Trophoblast cell (in vitro differentiated cells and primary cell): ENCODE measurements at regions not wholly inside any gene's neighbourhood (a gene's known extent, or its start where the extent isn't known, plus 50 kb on each side); places are given as distances from the start of the nearest gene placed in this dataset.

ENCODE experiments used
- DNase-seq, 2 donors: peaks; one replicate each; pipeline ENCODE4 v3.0.0-alpha.2; 2016
- H2AFZ ChIP-seq: 2 replicates; pipeline ENCODE4 v1.6.1; 2013; ENCODE audit warnings: low read length, moderate library complexity, mild to moderate bottlenecking; ENCODE audit not compliant: insufficient read depth, poor library complexity
- H2AK5ac ChIP-seq: 2 replicates; pipeline ENCODE4 v1.6.1; 2013; ENCODE audit warnings: mild to moderate bottlenecking, low read length
- H2BK120ac ChIP-seq: 2 replicates; pipeline ENCODE4 v1.6.1; 2013; ENCODE audit warnings: low read length, mild to moderate bottlenecking, moderate library complexity; ENCODE audit not compliant: insufficient read depth, poor library complexity
- H2BK12ac ChIP-seq: 2 replicates; pipeline ENCODE4 v1.6.1; 2013; ENCODE audit warnings: mild to moderate bottlenecking, low read length, moderate library complexity
- H2BK5ac ChIP-seq: 2 replicates; pipeline ENCODE4 v1.6.1; 2013; ENCODE audit warnings: low read length, low read depth, moderate library complexity, mild to moderate bottlenecking; ENCODE audit not compliant: poor library complexity
- H3K14ac ChIP-seq: 2 replicates; pipeline ENCODE4 v1.6.1; 2013; ENCODE audit warnings: mild to moderate bottlenecking, low read length
- H3K18ac ChIP-seq: 2 replicates; pipeline ENCODE4 v1.6.1; 2013; ENCODE audit warnings: mild to moderate bottlenecking, low read length
- H3K23ac ChIP-seq: 2 replicates; pipeline ENCODE4 v1.6.1; 2013; ENCODE audit warnings: low read length
- H3K27ac ChIP-seq: 2 replicates; pipeline ENCODE4 v1.5.1; 2013; ENCODE audit warnings: low read depth, mild to moderate bottlenecking, inconsistent platforms, low read length, moderate library complexity
- H3K27me3 ChIP-seq: 2 replicates; pipeline ENCODE4 v1.6.1; 2013; ENCODE audit warnings: inconsistent platforms, mild to moderate bottlenecking, low read length, moderate library complexity; ENCODE audit not compliant: insufficient read depth
- H3K36me3 ChIP-seq, 2 experiments: 1 replicate in 1 of 2; 2 replicates in 1 of 2; pipeline ENCODE4 v1.6.1; 2013; ENCODE audit warnings: low read length in 2 of 2, mild to moderate bottlenecking in 2 of 2, moderate library complexity in 1 of 2; ENCODE audit not compliant: insufficient read depth in 2 of 2, control insufficient read depth in 1 of 2
- H3K4ac ChIP-seq: 2 replicates; pipeline ENCODE4 v1.6.1; 2013; ENCODE audit warnings: low read depth, mild to moderate bottlenecking, low read length, moderate library complexity
- H3K4me1 ChIP-seq, 2 experiments: 1 replicate in 1 of 2; 2 replicates in 1 of 2; pipeline ENCODE4 v1.6.1; 2013; ENCODE audit warnings: low read length in 2 of 2, mild to moderate bottlenecking in 2 of 2, moderate library complexity in 1 of 2; ENCODE audit not compliant: insufficient read depth in 2 of 2, control insufficient read depth in 1 of 2
- H3K4me2 ChIP-seq: 2 replicates; pipeline ENCODE4 v1.6.1; 2013; ENCODE audit warnings: inconsistent platforms, mild to moderate bottlenecking, low read length, moderate library complexity
- H3K4me3 ChIP-seq: 2 replicates; pipeline ENCODE4 v1.5.1; 2013; ENCODE audit warnings: mild to moderate bottlenecking, low read depth, low read length, inconsistent platforms
- H3K79me1 ChIP-seq: one replicate; pipeline ENCODE4 v1.6.1; 2013; ENCODE audit warnings: low read length
- H3K79me2 ChIP-seq: 2 replicates; pipeline ENCODE4 v1.6.1; 2013; ENCODE audit warnings: low read length, mild to moderate bottlenecking; ENCODE audit not compliant: control insufficient read depth, insufficient read depth, poor library complexity
- H3K9ac ChIP-seq: 2 replicates; pipeline ENCODE4 v1.6.1; 2013; ENCODE audit warnings: mild to moderate bottlenecking, low read length
- H3K9me3 ChIP-seq: 2 replicates; pipeline ENCODE4 v1.6.1; 2013; ENCODE audit warnings: low read depth, mild to moderate bottlenecking, control low read depth, inconsistent platforms, low read length; ENCODE audit not compliant: insufficient read depth
- H4K12ac ChIP-seq: 2 replicates; pipeline ENCODE4 v1.6.1; 2013; ENCODE audit warnings: low read depth, mild to moderate bottlenecking, low read length, moderate library complexity
- H4K8ac ChIP-seq: 2 replicates; pipeline ENCODE4 v1.6.1; 2013; ENCODE audit warnings: low read depth, mild to moderate bottlenecking, low read length, moderate library complexity
- H4K91ac ChIP-seq: one replicate; pipeline ENCODE4 v1.6.1; 2013; ENCODE audit warnings: low read depth, mild to moderate bottlenecking, low read length, moderate library complexity
- WGBS: extraction: QIAGEN DNeasy Blood & Tissue Kit; methylation state at CpG from one replicate; pipeline ENCODE4 v1.1.7; 2013; ENCODE audit warnings: missing lambda C conversion rate; ENCODE audit not compliant: insufficient read length, insufficient coverage; ENCODE audit errors: extremely low coverage; 5-methylcytosine and 5-hydroxymethylcytosine counted together

DNA sequence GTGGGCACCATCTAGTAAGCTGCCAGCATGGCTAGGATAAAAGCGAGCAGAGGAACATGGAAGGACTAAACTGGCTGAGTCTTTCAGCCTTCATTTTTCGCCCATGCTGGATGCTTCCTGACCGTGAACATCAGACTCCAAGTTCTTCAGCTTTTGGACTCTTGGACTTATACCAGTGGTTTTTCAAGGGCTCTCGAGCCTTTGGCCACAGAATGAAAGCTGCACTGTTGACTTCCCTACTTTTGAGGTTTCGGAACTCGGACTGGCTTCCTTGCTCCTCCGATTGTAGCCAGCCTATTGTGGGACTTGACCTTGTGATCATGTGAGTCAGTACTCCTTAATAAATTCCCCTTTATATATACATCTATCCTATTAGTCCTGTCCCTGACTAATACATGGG is 785.1 kb upstream of the SLITRK6 start:
- Histone ChIP-seq H3K36me3 (no peaks in the 10 kb centered on the region), H3K27ac (no peak overlapping the region), H2BK5ac (no peak overlapping the region), H3K4me1 (no peaks in the 10 kb centered on the region), H3K79me2 (no peaks in the 10 kb centered on the region), H3K9ac (no peak overlapping the region), H2BK120ac (no peak overlapping the region), H4K8ac (no peak overlapping the region), H3K79me1 (no peaks in the 10 kb centered on the region), H3K14ac (no peak overlapping the region), H2AK5ac (no peak overlapping the region), H3K27me3 (no peaks in the 10 kb centered on the region), H2AFZ (no peak overlapping the region), H4K91ac (no peak overlapping the region), H3K9me3 (peaks cover 4% of the 10 kb centered on the region), H2BK12ac (no peak overlapping the region), H3K4ac (no peak overlapping the region), H3K4me2 (no peak overlapping the region), H4K12ac (no peak overlapping the region), H3K23ac (no peak overlapping the region), H3K4me3 (no peak overlapping the region), H3K18ac (no peak overlapping the region)
- no CpG with 5 or more reads among the region's 7 CpGs for WGBS
- DNase-seq: no peak

DNA sequence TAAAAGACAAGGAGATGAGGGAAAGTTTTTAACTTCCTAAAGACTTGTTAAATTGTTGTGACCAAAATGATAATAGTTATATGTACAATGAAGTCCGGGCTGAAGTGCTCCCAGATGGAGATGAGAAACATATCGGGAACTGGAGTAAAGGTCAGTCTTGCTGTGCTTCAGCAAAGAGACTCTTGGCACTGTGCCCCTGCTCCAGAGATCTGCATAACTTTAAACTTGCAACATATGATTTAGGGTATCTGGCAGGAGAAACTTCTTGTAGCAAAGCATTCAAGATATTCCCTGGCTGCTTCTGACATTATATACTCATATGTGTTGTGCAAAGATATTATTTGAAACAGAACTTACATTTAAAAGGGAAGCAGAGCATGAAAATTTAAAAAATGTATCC is 786.6 kb upstream of the SLITRK6 start:
- H3K27me3 ChIP-seq: no peaks in the 10 kb centered on the region
- peaks cover 4% of the 10 kb centered on the region for H3K9me3 ChIP-seq
- no peak overlapping the region for H3K4ac ChIP-seq
- no peaks in the 10 kb centered on the region for H3K79me1 ChIP-seq
- H2BK120ac ChIP-seq: no peak overlapping the region
- H3K18ac ChIP-seq: no peak overlapping the region
- WGBS: no CpG with 5 or more reads among the region's 2 CpGs
- no peak overlapping the region for H3K4me3 ChIP-seq
- no peak overlapping the region for H2BK12ac ChIP-seq
- no peak overlapping the region for H2BK5ac ChIP-seq
- no peak overlapping the region for H4K91ac ChIP-seq
- H4K8ac ChIP-seq: no peak overlapping the region
- H3K4me2 ChIP-seq: no peak overlapping the region
- H2AFZ ChIP-seq: no peak overlapping the region
- H3K79me2 ChIP-seq: no peaks in the 10 kb centered on the region
- no peak overlapping the region for H4K12ac ChIP-seq
- no peak overlapping the region for H2AK5ac ChIP-seq
- no peak overlapping the region for H3K14ac ChIP-seq
- no peak for DNase-seq
- no peak overlapping the region for H3K27ac ChIP-seq
- no peak overlapping the region for H3K9ac ChIP-seq
- no peaks in the 10 kb centered on the region for H3K4me1 ChIP-seq
- H3K23ac ChIP-seq: no peak overlapping the region
- no peaks in the 10 kb centered on the region for H3K36me3 ChIP-seq

DNA sequence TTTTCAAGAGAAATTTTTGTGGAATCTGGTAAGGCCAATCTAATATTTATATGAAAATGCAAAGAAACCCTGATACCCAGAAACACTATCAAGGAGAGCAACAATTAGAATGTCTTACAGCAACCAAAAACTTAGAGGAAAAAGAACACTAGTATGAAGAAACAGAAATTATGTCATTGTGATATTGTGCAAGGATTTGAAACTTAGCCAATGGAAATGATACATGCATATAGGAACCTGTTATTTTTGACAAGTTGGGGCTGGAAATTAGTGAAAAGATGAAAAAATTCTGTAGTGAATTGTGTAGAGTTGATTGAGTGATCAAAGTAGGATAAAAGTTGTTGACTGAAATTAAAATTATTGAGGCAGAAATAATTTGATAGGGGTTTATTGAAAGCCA is 792.6 kb upstream of the SLITRK6 start:
- Histone ChIP-seq H2BK120ac (no peak overlapping the region), H3K18ac (no peak overlapping the region), H3K23ac (no peak overlapping the region), H2BK5ac (no peak overlapping the region), H3K14ac (no peak overlapping the region), H3K4ac (no peak overlapping the region), H2AK5ac (no peak overlapping the region), H3K36me3 (no peaks in the 10 kb centered on the region), H2BK12ac (no peak overlapping the region), H3K4me2 (no peak overlapping the region), H4K8ac (no peak overlapping the region), H3K27ac (no peak overlapping the region), H3K9me3 (no peaks in the 10 kb centered on the region), H3K9ac (no peak overlapping the region), H3K79me1 (no peaks in the 10 kb centered on the region), H3K27me3 (no peaks in the 10 kb centered on the region), H3K4me3 (no peak overlapping the region), H3K4me1 (no peaks in the 10 kb centered on the region), H4K91ac (no peak overlapping the region), H4K12ac (no peak overlapping the region), H2AFZ (no peak overlapping the region), H3K79me2 (no peaks in the 10 kb centered on the region)
- no peak for DNase-seq

DNA sequence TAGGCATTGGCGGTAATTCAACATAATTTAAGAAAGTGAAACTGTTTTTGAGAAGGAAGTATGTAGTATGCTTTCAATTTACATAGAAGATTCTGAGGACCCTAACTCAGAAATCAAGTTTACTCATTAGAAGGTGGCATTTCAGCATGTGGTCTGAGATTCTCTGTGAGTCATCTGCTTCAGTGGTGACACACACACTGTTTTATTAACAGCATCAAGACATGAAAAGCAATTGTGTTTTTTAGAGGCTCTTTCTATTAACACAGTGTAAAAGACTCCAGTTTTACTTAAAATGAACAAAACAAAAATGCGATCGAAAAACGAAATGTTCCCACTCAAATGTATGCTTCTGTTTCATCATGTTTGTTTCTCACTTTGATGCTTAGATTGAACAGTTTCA is 802.1 kb upstream of the SLITRK6 start:
- H3K4ac ChIP-seq: no peak overlapping the region
- H3K27ac ChIP-seq: no peak overlapping the region
- H2BK5ac ChIP-seq: no peak overlapping the region
- no peaks in the 10 kb centered on the region for H3K4me1 ChIP-seq
- no peak overlapping the region for H4K91ac ChIP-seq
- H2BK120ac ChIP-seq: no peak overlapping the region
- no peaks in the 10 kb centered on the region for H3K36me3 ChIP-seq
- no peak overlapping the region for H3K23ac ChIP-seq
- H3K4me3 ChIP-seq: no peak overlapping the region
- no peaks in the 10 kb centered on the region for H3K79me2 ChIP-seq
- H3K4me2 ChIP-seq: no peak overlapping the region
- no peak overlapping the region for H2AK5ac ChIP-seq
- H3K14ac ChIP-seq: no peak overlapping the region
- H2AFZ ChIP-seq: no peak overlapping the region
- H3K9ac ChIP-seq: no peak overlapping the region
- WGBS: no CpG with 5 or more reads among the region's 4 CpGs
- no peaks in the 10 kb centered on the region for H3K27me3 ChIP-seq
- H4K8ac ChIP-seq: no peak overlapping the region
- no peak overlapping the region for H4K12ac ChIP-seq
- no peak for DNase-seq
- H3K9me3 ChIP-seq: no peaks in the 10 kb centered on the region
- H3K79me1 ChIP-seq: no peaks in the 10 kb centered on the region
- H3K18ac ChIP-seq: no peak overlapping the region
- no peak overlapping the region for H2BK12ac ChIP-seq

DNA sequence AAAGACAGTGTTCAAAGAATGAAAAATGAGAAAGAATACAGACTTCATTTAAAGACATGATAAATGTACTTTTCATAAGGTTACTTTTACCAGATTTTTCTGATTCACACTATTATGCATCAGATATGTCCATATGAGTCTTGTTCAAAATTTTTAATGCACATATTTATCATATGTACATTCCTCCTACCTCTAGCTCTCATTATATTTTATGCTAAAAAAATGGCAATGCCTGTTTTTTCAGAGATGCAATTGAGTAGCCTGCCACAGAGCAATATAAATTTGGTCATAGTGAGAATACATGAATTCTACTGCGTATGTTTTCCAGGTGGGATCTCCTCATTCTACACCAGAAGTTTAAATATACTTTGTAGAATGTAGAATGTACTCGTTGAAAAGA is 807.0 kb upstream of the SLITRK6 start:
- Histone ChIP-seq H3K4me3 (no peak overlapping the region), H3K36me3 (no peaks in the 10 kb centered on the region), H3K27ac (no peak overlapping the region), H4K12ac (no peak overlapping the region), H2BK120ac (no peak overlapping the region), H2AK5ac (no peak overlapping the region), H3K14ac (no peak overlapping the region), H2AFZ (no peak overlapping the region), H3K4me1 (no peaks in the 10 kb centered on the region), H3K79me2 (no peaks in the 10 kb centered on the region), H3K79me1 (no peaks in the 10 kb centered on the region), H2BK12ac (no peak overlapping the region), H3K4me2 (no peak overlapping the region), H3K9me3 (no peaks in the 10 kb centered on the region), H3K27me3 (no peaks in the 10 kb centered on the region), H3K18ac (no peak overlapping the region), H3K4ac (no peak overlapping the region), H4K8ac (no peak overlapping the region), H3K9ac (no peak overlapping the region), H4K91ac (no peak overlapping the region), H2BK5ac (no peak overlapping the region), H3K23ac (no peak overlapping the region)
- no CpG with 5 or more reads among the region's 2 CpGs for WGBS
- no peak for DNase-seq
